ENCODE measurements at regions not wholly inside any gene's neighbourhood (a gene's known extent, or its start where the extent isn't known, plus 50 kb on each side); places are given as distances from the start of the nearest gene placed in this dataset.
A peak's percentile ranks its signal among the peaks of the same experiment; 100 is the strongest.

DNA sequence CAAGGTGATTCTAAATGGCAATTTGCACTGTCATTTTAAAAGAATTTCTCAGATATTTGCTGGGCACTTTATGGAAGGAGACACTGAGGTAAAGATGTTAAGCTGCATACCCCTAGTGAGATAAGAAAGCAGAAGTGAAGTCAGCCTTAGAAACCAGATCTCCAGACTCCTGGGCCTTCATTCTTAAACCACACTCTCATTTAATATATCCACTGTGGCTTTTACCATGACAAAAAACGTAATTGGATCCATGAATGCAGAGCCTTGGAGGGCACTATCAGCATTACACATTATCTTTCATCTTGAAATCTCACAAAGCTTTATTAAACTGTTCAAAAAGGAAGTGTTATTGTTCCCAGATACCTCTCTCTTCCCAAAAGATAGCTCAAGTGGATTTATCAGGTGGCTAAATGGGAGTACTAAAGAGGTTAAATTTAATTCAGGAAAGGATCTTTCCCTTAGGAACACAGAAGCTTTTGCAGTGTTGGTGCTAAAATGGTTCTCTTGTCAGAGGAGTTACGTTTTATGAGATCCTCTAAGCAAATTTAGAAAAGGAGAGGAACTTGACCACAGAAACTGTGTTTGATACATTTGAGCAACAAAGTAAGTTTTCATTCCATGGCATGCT, 1060.4 kb downstream of the EFNB2 start:
- DNase-seq = no peak

GRCh38 chr13:105471673-105472072, 1063.8 kb downstream of the EFNB2 start:
- no peak for DNase-seq

DNA sequence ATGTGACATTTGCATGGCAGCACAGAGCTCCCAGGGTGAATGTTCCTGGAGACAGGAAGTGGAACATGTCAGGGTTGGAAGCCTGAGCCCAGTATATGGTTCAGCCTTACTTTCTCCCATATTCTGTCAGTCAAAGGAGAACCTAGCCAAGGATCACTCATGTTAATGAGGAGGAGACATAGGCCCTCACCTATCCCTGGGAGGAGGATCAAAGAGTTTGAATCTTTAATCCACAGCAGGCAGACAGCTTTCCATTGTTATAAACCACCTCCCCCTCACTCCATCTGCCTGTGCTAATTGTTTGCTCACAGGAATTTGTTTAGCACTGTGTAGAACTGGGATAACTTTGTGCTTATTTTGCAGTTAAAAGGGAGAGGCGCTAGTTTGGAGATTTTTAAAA, 1069.1 kb downstream of the EFNB2 start:
- DNase-seq = no peak

- no peak for DNase-seq
Observed at GRCh38 chr13:105465745-105466144, 1069.7 kb downstream of the EFNB2 start, which contains the start of gene DAOA. TSS of gene DAOA (plus strand) at chr13:105466045.

DNA sequence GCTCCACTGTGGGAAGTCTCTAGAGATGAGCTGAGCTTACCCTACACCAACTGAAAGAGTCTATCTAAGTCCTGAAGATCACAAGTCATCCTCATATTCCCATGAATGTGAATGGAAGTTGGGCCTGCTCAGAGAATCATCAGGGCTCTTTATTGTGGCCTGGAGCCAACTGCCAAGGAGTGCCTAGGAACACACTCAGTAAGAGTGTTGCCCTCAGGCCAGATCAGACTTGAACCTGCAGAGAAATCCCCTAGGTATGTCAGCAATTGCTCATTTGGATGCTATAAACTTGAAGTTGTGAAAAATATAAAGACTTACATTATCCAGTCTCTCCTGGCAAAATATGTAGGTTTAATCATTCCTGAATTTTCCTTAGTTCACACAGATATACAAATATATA, 1070.2 kb downstream of the EFNB2 start:
- DNase-seq = no peak

- no peak for DNase-seq
Observed at GRCh38 chr13:105464249-105464648, 1071.2 kb downstream of the EFNB2 start.

GRCh38 chr13:105463011-105463501, 1072.4 kb downstream of the EFNB2 start:
- DNase-seq = no peak

GRCh38 chr13:105462098-105462497, 1073.4 kb downstream of the EFNB2 start:
- DNase-seq = no peak

GRCh38 chr13:105452895-105453294, 1082.6 kb downstream of the EFNB2 start:
- DNase-seq = no peak

- DNase-seq = no peak
Observed at GRCh38 chr13:105450784-105451183, 1084.7 kb downstream of the EFNB2 start.

DNA sequence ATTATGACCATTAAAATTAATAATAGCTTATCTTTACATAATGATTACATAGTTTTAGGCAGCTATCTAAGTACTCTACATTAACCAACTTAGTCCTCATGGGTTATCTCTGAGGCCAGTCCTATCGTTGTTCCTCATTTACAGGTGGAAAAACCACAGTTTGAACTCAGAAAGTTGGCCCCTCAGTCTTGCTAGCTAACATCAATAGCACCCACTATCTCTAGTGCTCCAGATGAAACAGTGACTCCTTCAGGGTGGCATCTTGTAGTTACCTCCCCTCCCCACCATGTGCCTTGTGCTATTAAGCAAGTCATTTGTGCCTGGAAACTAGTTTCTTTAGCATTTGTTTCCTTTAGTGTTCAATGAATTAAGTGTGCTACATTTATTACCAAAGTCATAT, 1086.7 kb downstream of the EFNB2 start:
- DNase-seq = no peak

DNA sequence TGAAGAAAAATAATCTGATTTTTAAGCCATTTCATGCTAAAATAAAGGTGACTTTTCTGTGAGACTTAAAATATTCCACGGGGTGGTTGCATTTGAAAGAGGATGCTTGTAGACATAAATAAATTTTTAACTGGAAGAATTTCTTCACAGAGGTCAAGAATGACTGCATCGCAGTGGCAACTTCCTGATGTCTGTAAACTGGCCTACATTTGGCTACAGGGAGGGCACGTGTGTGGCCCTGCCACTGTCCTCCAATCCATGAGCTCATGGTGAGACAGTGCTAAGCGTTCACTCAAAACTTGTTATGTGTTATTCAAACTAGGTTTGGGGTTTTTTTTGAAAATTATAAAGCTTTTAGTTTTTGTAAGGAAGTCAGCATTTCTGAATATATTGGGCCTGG, 1089.3 kb downstream of the EFNB2 start:
- DNase-seq = no peak

GRCh38 chr13:105445796-105446195, 1089.7 kb downstream of the EFNB2 start:
- DNase-seq = no peak

GRCh38 chr13:105442949-105443699, 1092.3 kb downstream of the EFNB2 start:
- DNase-seq = peak; percentile 85

GRCh38 chr13:105442040-105442439, 1093.4 kb downstream of the EFNB2 start:
- DNase-seq = no peak

DNA sequence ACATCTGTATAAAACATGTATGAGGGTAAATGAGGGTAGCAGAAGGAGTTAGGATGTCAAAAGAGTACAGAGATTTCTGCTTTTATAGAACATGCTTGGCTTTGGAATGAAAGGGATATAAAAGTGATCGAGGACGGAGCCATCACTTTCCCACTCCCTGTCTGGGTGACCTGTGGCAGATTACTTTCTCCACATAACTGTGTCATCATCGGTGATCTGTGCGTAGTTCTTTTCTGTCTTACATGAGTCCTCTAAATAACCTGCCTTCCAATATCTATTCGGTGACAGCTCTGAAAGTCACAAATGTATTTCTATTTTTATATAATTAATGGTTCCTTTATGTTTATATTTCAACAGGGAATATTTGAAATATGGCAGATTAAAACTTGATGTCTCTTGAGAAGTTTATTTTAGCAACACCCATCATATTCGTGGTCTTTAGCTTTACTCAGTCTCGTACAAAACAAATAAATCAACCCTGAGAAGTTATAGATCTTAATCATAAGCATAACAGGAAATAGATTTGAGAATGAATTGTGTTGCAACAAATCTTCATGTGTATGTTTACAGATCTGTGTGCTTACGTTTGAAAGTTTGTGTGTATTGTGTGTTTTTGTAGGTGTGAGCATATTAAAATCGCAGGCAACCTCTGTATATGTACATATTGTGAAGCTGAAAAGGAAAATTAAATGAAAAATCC, 1094.3 kb downstream of the EFNB2 start:
- no peak for DNase-seq

DNA sequence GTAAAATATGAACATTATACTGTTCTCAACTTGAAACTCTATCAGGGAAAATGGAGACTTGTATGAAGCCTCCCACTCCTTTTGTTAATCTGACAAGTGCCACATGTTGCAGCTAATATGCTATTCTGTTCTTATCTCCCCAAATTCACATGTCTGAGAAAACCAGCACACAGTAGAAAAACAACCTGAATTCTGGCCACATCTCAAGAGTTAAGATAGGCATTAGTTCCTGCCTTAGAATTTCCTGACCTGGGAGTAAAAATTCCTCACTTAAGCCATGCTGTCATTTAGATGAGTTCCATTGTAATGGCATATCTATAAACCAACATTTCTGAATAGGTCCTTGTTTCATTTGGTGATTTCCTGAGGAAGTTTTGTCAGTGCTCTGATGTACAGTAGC, 1098.5 kb downstream of the EFNB2 start:
- no peak for DNase-seq

DNA sequence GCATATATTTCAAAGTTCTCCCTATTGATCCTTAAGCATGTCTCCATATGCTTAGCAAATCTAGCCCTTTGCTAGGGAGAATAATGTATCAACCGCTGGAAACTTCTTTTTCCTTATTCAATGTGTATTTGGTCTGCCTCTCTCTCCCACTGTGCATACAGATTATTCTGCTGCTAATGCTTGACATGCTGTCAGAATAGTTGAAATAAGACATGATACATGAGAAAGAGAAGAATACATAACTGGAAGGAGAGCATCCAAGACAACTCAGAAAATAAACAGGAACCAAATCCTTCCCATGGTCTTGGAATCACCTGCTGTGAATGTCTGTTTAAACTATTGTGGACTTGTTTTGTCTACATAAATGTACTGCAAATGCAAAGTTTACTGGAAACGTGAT, 1103.0 kb downstream of the EFNB2 start:
- DNase-seq = no peak

DNA sequence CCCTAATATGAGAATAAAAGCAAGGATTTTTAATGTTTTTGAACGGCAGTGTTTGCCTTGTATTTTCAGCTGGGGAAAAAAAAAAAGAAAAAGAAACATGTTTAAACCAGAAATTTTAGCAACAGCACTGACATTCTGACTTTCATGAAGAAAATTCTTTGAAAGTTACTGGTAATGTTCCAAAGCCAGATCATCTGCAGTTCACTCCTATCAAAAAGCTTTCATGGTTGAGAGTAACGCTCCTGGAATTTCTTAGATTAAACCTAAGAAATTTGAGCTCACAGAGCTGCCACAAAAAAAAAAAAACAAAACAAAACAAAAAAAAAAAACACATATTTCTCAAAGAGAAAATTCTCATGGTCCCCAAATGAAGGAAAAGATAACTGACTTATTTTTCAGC, 1106.7 kb downstream of the EFNB2 start:
- DNase-seq = no peak

- no peak for DNase-seq
Observed at GRCh38 chr13:105426441-105426840, 1109.0 kb downstream of the EFNB2 start.

DNA sequence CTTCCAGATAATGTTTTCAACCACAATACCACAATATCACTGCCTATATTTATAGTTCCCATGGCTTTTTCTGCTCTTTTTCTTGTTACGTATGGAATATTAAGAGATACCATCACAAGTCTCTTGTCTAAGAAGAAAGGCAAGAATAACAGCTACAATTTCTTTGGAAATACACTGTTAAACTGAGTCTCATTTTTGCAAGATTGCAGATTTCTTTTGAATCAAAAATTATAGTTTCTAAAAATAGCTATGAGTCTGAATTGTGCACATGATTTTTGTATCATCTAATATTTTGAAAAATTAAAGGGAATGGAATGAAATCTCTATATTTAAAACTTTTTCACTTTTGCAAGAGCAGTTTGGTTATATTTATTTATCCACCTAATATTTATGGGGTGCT, 1120.8 kb downstream of the EFNB2 start:
- no peak for DNase-seq

DNA sequence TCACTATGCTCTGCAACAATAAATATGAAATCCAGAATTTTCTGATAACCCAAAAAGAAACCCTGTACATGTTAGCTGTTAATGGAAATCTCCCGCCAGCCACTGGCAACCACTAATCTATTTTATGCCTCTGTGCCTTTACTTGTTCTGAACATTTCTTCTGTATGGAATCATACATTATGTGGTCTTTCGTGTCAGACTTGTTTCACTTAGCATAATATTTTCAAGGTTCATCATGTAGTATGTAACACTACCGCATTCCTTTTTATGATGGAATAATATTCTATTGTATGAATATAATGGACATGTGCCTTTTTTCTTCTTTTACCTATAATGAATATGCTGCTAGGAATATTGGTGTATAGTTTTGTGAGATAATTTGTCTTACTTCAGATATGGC, 1123.3 kb downstream of the EFNB2 start:
- DNase-seq = no peak

DNA sequence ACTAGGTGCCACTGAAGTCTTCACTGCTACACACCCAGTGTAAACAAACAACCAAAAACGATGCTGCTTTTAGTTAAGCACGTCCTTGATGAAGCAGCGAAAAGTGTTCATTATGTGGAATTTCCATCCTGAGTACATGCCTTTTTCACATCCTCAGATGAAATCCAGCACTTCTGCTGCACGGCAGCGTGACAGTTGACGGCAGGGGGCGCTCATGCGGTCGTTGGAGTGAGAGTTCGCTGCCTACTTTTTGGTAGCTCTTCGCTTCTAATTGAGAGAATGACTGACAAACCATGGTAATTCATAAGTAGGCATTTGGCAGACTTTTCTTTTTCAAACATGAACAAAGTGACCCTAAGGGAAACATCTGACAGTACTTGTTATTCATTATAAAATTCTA, 1124.9 kb downstream of the EFNB2 start:
- DNase-seq = no peak

DNA sequence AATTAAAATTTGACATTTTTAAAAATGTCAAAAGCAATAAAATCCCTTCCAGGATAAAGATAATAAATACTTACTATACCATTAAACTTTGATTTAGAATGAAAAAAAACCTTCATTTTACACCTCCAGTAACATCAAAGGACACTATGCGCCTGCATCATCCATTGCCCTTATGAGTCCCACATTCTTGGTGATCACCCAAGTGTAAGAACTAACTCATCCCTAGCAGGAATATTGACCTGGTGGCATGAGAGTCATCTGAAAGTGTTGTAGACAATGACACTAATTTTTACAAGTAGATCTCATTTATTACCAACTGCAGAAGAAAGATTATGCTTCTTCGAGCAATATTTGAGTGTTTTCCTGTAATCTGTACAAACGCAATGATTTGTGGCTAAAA, 1128.9 kb downstream of the EFNB2 start:
- DNase-seq = no peak

All from DMS153 (cell line).